ENCODE measurements at regions not wholly inside any gene's neighbourhood (a gene's known extent, or its start where the extent isn't known, plus 50 kb on each side); places are given as distances from the start of the nearest gene placed in this dataset.

- DNase-seq (ENCODE audit: low spot score) (no peak), ATAC-seq (no peak), FAIRE-seq (no peak)
- H3K27me3 ChIP-seq (ENCODE audit: control insufficient read depth in 1 of 2, insufficient read depth in 2 of 2, low read length in 2 of 2) = no peaks in the 10 kb centered on the region
- ChIA-PET CTCF (ENCODE audit: low intra/inter-chr PET ratio, low total read pairs) (no interaction called here), POLR2A (no interaction called here)
- no peaks in the 10 kb centered on the region for H3K36me3 ChIP-seq (replicated peaks in 1 of 2; ENCODE audit: control insufficient read depth in 1 of 2, insufficient read depth in 2 of 2, low read length in 2 of 2)
- no peaks in the 10 kb centered on the region for H3K79me2 ChIP-seq (ENCODE audit: insufficient read depth, low read length)
- H3K9me3 ChIP-seq (ENCODE audit: low read length) = no peaks in the 10 kb centered on the region
- no peak overlapping the region for H3K9ac ChIP-seq (ENCODE audit: insufficient read depth, low read depth, low read length)
- H3K4me3 ChIP-seq (replicated peaks in 1 of 3; ENCODE audit: insufficient read depth in 1 of 3, low read depth in 2 of 3, low read length in 3 of 3) = no peak overlapping the region
- no peak for TF ChIP-seq ZNF691 (CRISPR knock-in tag; IDR thresholded peaks at IDR 0.05; ENCODE audit: borderline replicate concordance, low read depth)
- TF ChIP-seq BRF2 (CRISPR knock-in tag; IDR thresholded peaks at IDR 0.05) = no peak
- TF ChIP-seq EP300 (IDR thresholded peaks at IDR 0.05; ENCODE audit: low read depth in 2 of 2, low read length in 2 of 2) = no peak
- no peak for TF ChIP-seq EP300 (CRISPR knock-in tag; IDR thresholded peaks at IDR 0.05; ENCODE audit: borderline replicate concordance)
- no peak for TF ChIP-seq ZNF777 (CRISPR knock-in tag; IDR thresholded peaks at IDR 0.05)
- TF ChIP-seq HOMEZ (CRISPR knock-in tag; IDR thresholded peaks at IDR 0.05; ENCODE audit: low read depth) = no peak
- no peak for TF ChIP-seq ZBTB39 (CRISPR knock-in tag; IDR thresholded peaks at IDR 0.05)
- no peaks in the 10 kb centered on the region for H3K4me1 ChIP-seq (ENCODE audit: insufficient read depth, low read length)
- H3K27ac ChIP-seq (ENCODE audit: extremely low read length, insufficient read depth, low read length) = no peak overlapping the region
- H2AFZ ChIP-seq (ENCODE audit: low read length) = no peak overlapping the region
- 14% methylated on average over 6 of the region's 6 CpGs for WGBS (ENCODE audit: low lambda C conversion rate)
- in situ Hi-C loops (cut with HindIII; ENCODE audit: extremely low pct_ligation_motif_present, low pct_unique_long_range_greater_than_20kb) = no loop called here
- intact Hi-C loops (cut with micrococcal nuclease; ENCODE audit: unreplicated experiment) = no loop called here
- no peaks in the 10 kb centered on the region for H4K20me1 ChIP-seq (ENCODE audit: insufficient read depth, low read length)
- no TSS peak for BruUV-seq (replicated peaks)
- H3K4me2 ChIP-seq (ENCODE audit: low read depth, low read length) = no peak overlapping the region
Observed at GRCh38 chr2:221267773-221268425, 304.2 kb downstream of the EPHA4 start.
